OCI-LY7 (cell line): ENCODE measurements at regions not wholly inside any gene's neighbourhood (a gene's known extent, or its start where the extent isn't known, plus 50 kb on each side); places are given as distances from the start of the nearest gene placed in this dataset.
"Not testable (repeated sequence)": the region's sequence is repeated elsewhere in the genome, so short reads cannot be mapped to it uniquely, and the experiment has no call there.

ENCODE experiments used
- BruUV-seq: library from RNA; stranded (reverse); fragments of 400-500 nt; replicated peaks from 2 replicates; lab custom pipeline; 2021; lab: Mats Ljungman, UMichigan
- CTCF ChIA-PET: fragments of 300-600 bp; sonication (Branson Sonifier 250); formaldehyde crosslinking; loops from one replicate; lab custom pipeline; 2022; ENCODE audit warnings: antibody characterized with exemption; ENCODE audit not compliant: unreplicated experiment; lab: Charles Lee
- POLR2A ChIA-PET: fragments of 300-600 bp; sonication (Branson Sonifier 250); formaldehyde crosslinking; loops from one replicate; lab custom pipeline; 2022; ENCODE audit warnings: antibody characterized with exemption; lab: Charles Lee
- DNase-seq: peaks from one replicate; pipeline ENCODE4 v3.0.0-alpha.2; 2015; ENCODE audit warnings: low spot score
- H2AFZ ChIP-seq: fragments of 200-600 bp; sonication (generic), shearing (Covaris generic); 2 replicates; pipeline ENCODE4 v1.6.1; 2014; ENCODE audit warnings: mild to moderate bottlenecking, antibody characterized with exemption, low read length, moderate library complexity
- H3K27ac ChIP-seq: fragments of 200-600 bp; sonication (generic); 2 replicates; pipeline ENCODE4 v1.5.1; 2014; ENCODE audit warnings: mixed run types, low read depth, mild to moderate bottlenecking, moderate library complexity, low read length, inconsistent platforms; ENCODE audit not compliant: poor library complexity, severe bottlenecking
- H3K36me3 ChIP-seq: fragments of 200-600 bp; sonication (generic); 2 replicates; pipeline ENCODE4 v1.6.1; 2014; ENCODE audit warnings: mild to moderate bottlenecking, antibody characterized with exemption, low read length, moderate library complexity, mixed read lengths; ENCODE audit not compliant: insufficient read depth
- H3K4me1 ChIP-seq: fragments of 200-600 bp; sonication (generic); 2 replicates; pipeline ENCODE4 v1.5.1; 2014; ENCODE audit warnings: mild to moderate bottlenecking, low read length; ENCODE audit not compliant: insufficient read depth, poor library complexity, severe bottlenecking
- H3K4me2 ChIP-seq: fragments of 200-600 bp; sonication (generic); 2 replicates; pipeline ENCODE4 v1.6.1; 2014; ENCODE audit warnings: mild to moderate bottlenecking, low read length
- H3K4me3 ChIP-seq: fragments of 200-600 bp; sonication (generic); 2 replicates; pipeline ENCODE4 v1.5.1; 2014; ENCODE audit warnings: mild to moderate bottlenecking, low read depth, low read length; ENCODE audit not compliant: poor library complexity, severe bottlenecking
- H3K79me2 ChIP-seq: fragments of 200-600 bp; sonication (generic); 2 replicates; pipeline ENCODE4 v1.6.1; 2016; ENCODE audit warnings: low read depth, mild to moderate bottlenecking, low read length, moderate library complexity, mixed read lengths; ENCODE audit not compliant: insufficient read depth
- H3K9me2 ChIP-seq: fragments of 200-600 bp; sonication (generic); 2 replicates; pipeline ENCODE4 v1.6.1; 2016; ENCODE audit warnings: mild to moderate bottlenecking, low read length, mixed read lengths; ENCODE audit not compliant: insufficient read depth
- H3K9me3 ChIP-seq: fragments of 200-600 bp; sonication (generic); 2 replicates; pipeline ENCODE4 v1.6.1; 2014; ENCODE audit warnings: mild to moderate bottlenecking, mixed run types, low read length, mixed read lengths
- H4K20me1 ChIP-seq: fragments of 200-600 bp; sonication (generic); 2 replicates; pipeline ENCODE4 v1.6.1; 2014; ENCODE audit warnings: mild to moderate bottlenecking, antibody characterized with exemption, low read length, moderate library complexity, mixed read lengths; ENCODE audit not compliant: insufficient read depth
- EZH2phosphoT487 ChIP-seq: fragments of 200-600 bp; sonication (generic); IDR thresholded peaks from 2 replicates; pipeline ENCODE4 v1.6.1; 2018; ENCODE audit warnings: low read depth, borderline replicate concordance, mild to moderate bottlenecking, mixed run types, antibody characterized with exemption, low read length, moderate library complexity, mixed read lengths
- intact Hi-C: fragments of 100-400 bp; cut with micrococcal nuclease; formaldehyde crosslinking; loops from one replicate; pipeline ENCODE4 v1.10.0; 2022; ENCODE audit not compliant: unreplicated experiment
- TF ChIP-seq, protein P1 (sequence below): fragments of 200-600 bp; sonication (generic); conservative IDR thresholded peaks from 2 replicates; pipeline ENCODE4 v1.5.1; 2014; ENCODE audit warnings: mild to moderate bottlenecking, antibody characterized with exemption, low read length, moderate library complexity, mixed read lengths

DNA sequence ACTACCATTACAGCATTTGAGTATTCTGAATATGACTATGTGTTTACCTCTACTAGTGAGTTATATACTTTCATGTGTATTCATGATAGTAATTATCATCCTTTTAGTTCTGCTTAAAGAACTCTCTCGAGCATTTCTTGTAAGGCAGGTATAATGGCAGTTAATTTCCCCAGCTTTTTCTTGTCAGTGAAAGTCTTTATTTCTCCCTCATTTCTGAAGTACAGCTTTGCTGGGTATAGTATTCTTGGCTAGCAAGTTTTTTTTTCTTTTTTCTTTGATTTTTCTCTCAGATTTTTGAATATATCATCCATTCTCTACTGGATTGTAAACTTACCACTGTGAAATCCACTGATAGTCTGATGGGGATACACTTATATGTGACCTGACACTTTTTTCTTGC is 165.9 kb upstream of the ARHGAP5 start:
- BruUV-seq, result no TSS peak
- Histone ChIP-seq H3K27ac (no peak overlapping the region), H2AFZ (no peak overlapping the region), H3K4me1 (no peaks in the 10 kb centered on the region), H3K9me2 (no peaks in the 10 kb centered on the region), H3K79me2 (no peaks in the 10 kb centered on the region), H3K9me3 (no peaks in the 10 kb centered on the region), H3K4me2 (no peak overlapping the region), H3K4me3 (no peak overlapping the region), H4K20me1 (no peaks in the 10 kb centered on the region), H3K36me3 (no peaks in the 10 kb centered on the region)
- TF ChIP-seq, protein P1, sequence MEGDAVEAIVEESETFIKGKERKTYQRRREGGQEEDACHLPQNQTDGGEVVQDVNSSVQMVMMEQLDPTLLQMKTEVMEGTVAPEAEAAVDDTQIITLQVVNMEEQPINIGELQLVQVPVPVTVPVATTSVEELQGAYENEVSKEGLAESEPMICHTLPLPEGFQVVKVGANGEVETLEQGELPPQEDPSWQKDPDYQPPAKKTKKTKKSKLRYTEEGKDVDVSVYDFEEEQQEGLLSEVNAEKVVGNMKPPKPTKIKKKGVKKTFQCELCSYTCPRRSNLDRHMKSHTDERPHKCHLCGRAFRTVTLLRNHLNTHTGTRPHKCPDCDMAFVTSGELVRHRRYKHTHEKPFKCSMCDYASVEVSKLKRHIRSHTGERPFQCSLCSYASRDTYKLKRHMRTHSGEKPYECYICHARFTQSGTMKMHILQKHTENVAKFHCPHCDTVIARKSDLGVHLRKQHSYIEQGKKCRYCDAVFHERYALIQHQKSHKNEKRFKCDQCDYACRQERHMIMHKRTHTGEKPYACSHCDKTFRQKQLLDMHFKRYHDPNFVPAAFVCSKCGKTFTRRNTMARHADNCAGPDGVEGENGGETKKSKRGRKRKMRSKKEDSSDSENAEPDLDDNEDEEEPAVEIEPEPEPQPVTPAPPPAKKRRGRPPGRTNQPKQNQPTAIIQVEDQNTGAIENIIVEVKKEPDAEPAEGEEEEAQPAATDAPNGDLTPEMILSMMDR, result no peak
- intact Hi-C loops, result no loop called here
- DNase-seq, result no peak
- ChIA-PET CTCF (no interaction called here), POLR2A (no interaction called here)

DNA sequence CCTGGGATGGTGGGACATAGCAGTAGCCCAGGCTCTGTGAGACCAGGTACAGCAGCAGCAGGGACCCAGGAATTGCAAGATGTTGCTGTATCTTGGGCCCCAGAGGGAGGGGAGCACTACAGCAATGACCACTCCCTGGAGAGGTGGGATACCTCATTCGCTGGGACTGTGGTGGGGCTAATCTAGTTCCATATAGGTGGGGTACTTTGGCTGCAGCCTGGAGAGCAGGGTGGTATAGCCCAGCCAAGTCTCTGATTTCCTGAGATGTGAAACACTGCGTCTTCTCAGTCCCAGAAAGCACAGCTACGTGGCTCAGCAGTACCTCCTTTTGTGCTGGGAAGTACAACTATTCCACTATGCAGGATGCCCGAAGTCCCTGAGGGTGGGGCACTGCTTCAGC is 163.7 kb upstream of the ARHGAP5 start:
- Histone ChIP-seq H3K9me3 (no peaks in the 10 kb centered on the region), H3K36me3 (no peaks in the 10 kb centered on the region), H2AFZ (no peak overlapping the region), H3K4me1 (no peaks in the 10 kb centered on the region), H3K4me2 (no peak overlapping the region), H3K4me3 (no peak overlapping the region), H4K20me1 (no peaks in the 10 kb centered on the region), H3K79me2 (no peaks in the 10 kb centered on the region), H3K9me2 (peaks cover 3% of the 10 kb centered on the region; the same call in 1 of the 2 replicates), H3K27ac (no peak overlapping the region)
- DNase-seq, result no peak
- ChIA-PET CTCF (no interaction called here), POLR2A (no interaction called here)
- BruUV-seq, result no TSS peak
- intact Hi-C loops, result no loop called here
- TF ChIP-seq EZH2phosphoT487, result no peak
- TF ChIP-seq, protein P1, result no peak

DNA sequence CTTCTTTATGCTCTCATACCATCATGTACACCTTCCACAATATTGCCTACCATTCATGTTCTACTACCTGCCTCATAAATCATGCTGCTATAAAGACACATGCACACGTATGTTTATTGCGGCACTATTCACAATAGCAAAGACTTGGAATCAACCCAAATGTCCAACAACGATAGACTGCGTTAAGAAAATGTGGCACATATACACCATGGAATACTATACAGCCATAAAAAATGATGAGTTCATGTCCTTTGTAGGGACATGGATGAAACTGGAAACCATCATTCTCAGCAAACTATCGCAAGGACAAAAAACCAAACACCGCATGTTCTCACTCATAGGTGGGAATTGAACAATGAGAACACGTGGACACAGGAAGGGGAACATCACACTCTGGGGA is 158.8 kb upstream of the ARHGAP5 start:
- H4K20me1 ChIP-seq, H3K36me3 ChIP-seq, H3K4me2 ChIP-seq, H3K79me2 ChIP-seq, H3K4me1 ChIP-seq, H3K27ac ChIP-seq, H2AFZ ChIP-seq, H3K9me2 ChIP-seq, H3K9me3 ChIP-seq, BruUV-seq, CTCF ChIA-PET, DNase-seq, intact Hi-C loops, H3K4me3 ChIP-seq: not testable (repeated sequence)
- POLR2A ChIA-PET, result interaction anchor here (0.6 to 0.8 kb wide), 2 partner anchors 142 to 645 kb away, joined by 3 to 4 read pairs; no protein-coding TSS in a partner anchor
